Astrocyte (in vitro differentiated cells and primary cell): ENCODE measurements at regions not wholly inside any gene's neighbourhood (a gene's known extent, or its start where the extent isn't known, plus 50 kb on each side); places are given as distances from the start of the nearest gene placed in this dataset.

Source experiments
- DNase-seq: peaks from one replicate; pipeline ENCODE4 v3.0.0-alpha.2; 2010; ENCODE audit warnings: low read depth
- FAIRE-seq: peaks from 2 replicates; lab custom pipeline; 2011; peaks lifted over from hg19 to GRCh38; lab: Jason Lieb, UNC
- H2AFZ ChIP-seq: 2 replicates; pipeline ENCODE4 v1.6.0; 2012; ENCODE audit warnings: low read depth, low read length, inconsistent platforms
- H3K27ac ChIP-seq: 2 replicates; pipeline ENCODE4 v1.5.1; 2011; ENCODE audit warnings: low read depth, low read length, inconsistent platforms
- H3K27me3 ChIP-seq: 2 replicates; pipeline ENCODE4 v1.6.0; 2011; ENCODE audit warnings: low read length, inconsistent platforms; ENCODE audit not compliant: insufficient read depth
- H3K36me3 ChIP-seq: 2 replicates; pipeline ENCODE4 v1.5.1; 2011; ENCODE audit warnings: low read length, inconsistent platforms; ENCODE audit not compliant: insufficient read depth
- H3K4me1 ChIP-seq: 2 replicates; pipeline ENCODE4 v1.5.1; 2011; ENCODE audit warnings: low read length, inconsistent platforms; ENCODE audit not compliant: insufficient read depth
- H3K4me2 ChIP-seq: 2 replicates; pipeline ENCODE4 v1.6.0; 2012; ENCODE audit warnings: low read length, inconsistent platforms
- H3K4me3 ChIP-seq: 2 replicates; pipeline ENCODE4 v1.5.1; 2011; ENCODE audit warnings: low read depth, mild to moderate bottlenecking, low read length, inconsistent platforms; ENCODE audit not compliant: insufficient read depth
- H3K79me2 ChIP-seq: 2 replicates; pipeline ENCODE4 v1.6.0; 2012; ENCODE audit warnings: mild to moderate bottlenecking, low read length, inconsistent platforms; ENCODE audit not compliant: insufficient read depth
- H3K9ac ChIP-seq: 2 replicates; pipeline ENCODE4 v1.6.0; 2012; ENCODE audit warnings: mild to moderate bottlenecking, low read length, inconsistent platforms
- H3K9me3 ChIP-seq: 2 replicates; pipeline ENCODE4 v1.5.1; 2012; ENCODE audit warnings: low read depth, mild to moderate bottlenecking, low read length, inconsistent platforms; ENCODE audit not compliant: insufficient read depth
- H4K20me1 ChIP-seq: 2 replicates; pipeline ENCODE4 v1.6.0; 2012; ENCODE audit warnings: low read length, inconsistent platforms; ENCODE audit not compliant: insufficient read depth
- H3K27ac Mint-ChIP-seq: one replicate; pipeline ENCODE4 v1.8.0; 2021; ENCODE audit warnings: mild to moderate bottlenecking, mixed read lengths; ENCODE audit not compliant: unreplicated experiment
- H3K27me3 Mint-ChIP-seq: one replicate; pipeline ENCODE4 v1.8.0; 2021; ENCODE audit warnings: low read depth, mixed read lengths; ENCODE audit not compliant: unreplicated experiment
- H3K36me3 Mint-ChIP-seq: one replicate; pipeline ENCODE4 v1.8.0; 2021; ENCODE audit warnings: low read depth, mixed read lengths; ENCODE audit not compliant: unreplicated experiment
- H3K4me1 Mint-ChIP-seq: one replicate; pipeline ENCODE4 v1.8.0; 2021; ENCODE audit warnings: low read depth, mixed read lengths; ENCODE audit not compliant: unreplicated experiment
- H3K4me3 Mint-ChIP-seq: one replicate; pipeline ENCODE4 v1.8.0; 2021; ENCODE audit warnings: mild to moderate bottlenecking, moderate library complexity, mixed read lengths; ENCODE audit not compliant: unreplicated experiment
- H3K9me3 Mint-ChIP-seq: one replicate; pipeline ENCODE4 v1.8.0; 2021; ENCODE audit warnings: mild to moderate bottlenecking, mixed read lengths; ENCODE audit not compliant: unreplicated experiment
- CTCF ChIP-seq: IDR thresholded peaks from 2 replicates; pipeline ENCODE4 v1.5.1; 2011; ENCODE audit warnings: low read depth, mild to moderate bottlenecking, inconsistent platforms, low read length, moderate library complexity; ENCODE audit not compliant: insufficient read depth
- EZH2 ChIP-seq: IDR thresholded peaks from 2 replicates; pipeline ENCODE4 v1.6.1; 2012; ENCODE audit warnings: mild to moderate bottlenecking, low read length, inconsistent platforms; ENCODE audit not compliant: insufficient read depth

- no peak for FAIRE-seq
- H3K9ac ChIP-seq, result no peak overlapping the region
- no peaks in the 10 kb centered on the region for H3K9me3 ChIP-seq
- Mint-ChIP-seq H3K36me3 (no peaks in the 10 kb centered on the region), H3K27me3 (no peaks in the 10 kb centered on the region), H3K9me3 (no peaks in the 10 kb centered on the region), H3K27ac (peak overlapping the region; percentile 92), H3K4me3 (no peak overlapping the region), H3K4me1 (peaks cover 14% of the 10 kb centered on the region)
- H3K4me3 ChIP-seq, result no peak overlapping the region
- H3K4me1 ChIP-seq, result no peaks in the 10 kb centered on the region
- H3K79me2 ChIP-seq, result no peaks in the 10 kb centered on the region
- H2AFZ ChIP-seq, result no peak overlapping the region
- H3K4me2 ChIP-seq, result no peak overlapping the region
- TF ChIP-seq EZH2 (no peak), CTCF (no peak)
- no peaks in the 10 kb centered on the region for H4K20me1 ChIP-seq
- H3K27ac ChIP-seq, result no peak overlapping the region
- no peaks in the 10 kb centered on the region for H3K27me3 ChIP-seq
- H3K36me3 ChIP-seq, result no peaks in the 10 kb centered on the region
- DNase-seq, result peak; percentile 26
These were observed 119.7 kb upstream of the PCDH7 start for GRCh38 chr4:30600246-30601017.

GRCh38 chr4:30601070-30601865 lies 118.9 kb upstream of the PCDH7 start:
- Histone ChIP-seq H3K36me3 (no peaks in the 10 kb centered on the region), H3K9ac (no peak overlapping the region), H4K20me1 (no peaks in the 10 kb centered on the region), H3K79me2 (no peaks in the 10 kb centered on the region), H3K4me3 (no peak overlapping the region), H3K27me3 (no peaks in the 10 kb centered on the region), H3K4me1 (no peaks in the 10 kb centered on the region), H3K4me2 (no peak overlapping the region), H2AFZ (no peak overlapping the region), H3K9me3 (no peaks in the 10 kb centered on the region), H3K27ac (no peak overlapping the region)
- DNase-seq (no peak), FAIRE-seq (no peak)
- H3K36me3 Mint-ChIP-seq, result no peaks in the 10 kb centered on the region
- no peak overlapping the region for H3K4me3 Mint-ChIP-seq
- H3K27ac Mint-ChIP-seq, result peak overlapping the region; percentile 92
- no peaks in the 10 kb centered on the region for H3K9me3 Mint-ChIP-seq
- no peaks in the 10 kb centered on the region for H3K27me3 Mint-ChIP-seq
- H3K4me1 Mint-ChIP-seq, result peaks cover 20% of the 10 kb centered on the region
- TF ChIP-seq CTCF, result no peak
- TF ChIP-seq EZH2, result no peak
